ENCODE measurements at regions not wholly inside any gene's neighbourhood (a gene's known extent, or its start where the extent isn't known, plus 50 kb on each side); places are given as distances from the start of the nearest gene placed in this dataset.

GRCh38 chr18:45254709-45255082 lies 360.6 kb upstream of the SLC14A2 start:
- TF ChIP-seq CTCF (IDR thresholded peaks at IDR 0.05): no peak
- TF ChIP-seq POLR2AphosphoS5 (IDR thresholded peaks at IDR 0.05): no peak
